SK-N-SH treated with all-trans-retinoic acid at 6 μM for 48 hours (cell line): ENCODE measurements at regions not wholly inside any gene's neighbourhood (a gene's known extent, or its start where the extent isn't known, plus 50 kb on each side); places are given as distances from the start of the nearest gene placed in this dataset.

Experiments used
- ARNTL ChIP-seq: fragments of 450-650 bp; formaldehyde crosslinking; IDR thresholded peaks from 2 replicates; pipeline ENCODE4 v1.5.0; 2020; ENCODE audit warnings: low read depth, mild to moderate bottlenecking, moderate library complexity, borderline replicate concordance
- CREB5 ChIP-seq: fragments of 250-450 bp; sonication (Bioruptor Pico); IDR thresholded peaks from 2 replicates; pipeline ENCODE4 v1.5.1; 2020; ENCODE audit warnings: low read depth, mild to moderate bottlenecking, moderate library complexity
- CSRNP3 ChIP-seq: fragments of 250-450 bp; sonication (Bioruptor Pico); IDR thresholded peaks from 2 replicates; pipeline ENCODE4 v1.5.1; 2021; ENCODE audit warnings: mild to moderate bottlenecking, moderate library complexity
- ESRRG ChIP-seq: fragments of 250-450 bp; sonication (Bioruptor Pico); IDR thresholded peaks from 2 replicates; pipeline ENCODE4 v1.6.1; 2021; ENCODE audit warnings: mild to moderate bottlenecking
- OSR1 ChIP-seq: fragments of 250-450 bp; sonication (Bioruptor Pico); IDR thresholded peaks from 2 replicates; pipeline ENCODE4 v1.8.0; 2022; ENCODE audit warnings: moderate library complexity, mild to moderate bottlenecking, inconsistent platforms
- PATZ1 ChIP-seq: fragments of 250-450 bp; sonication (Bioruptor Pico); IDR thresholded peaks from 2 replicates; pipeline ENCODE4 v1.8.0; 2020; ENCODE audit warnings: mild to moderate bottlenecking, moderate library complexity, borderline replicate concordance
- TSHZ2 ChIP-seq: fragments of 250-450 bp; sonication (Bioruptor Pico); IDR thresholded peaks from 2 replicates; pipeline ENCODE4 v1.5.0; 2020; ENCODE audit warnings: mild to moderate bottlenecking, moderate library complexity
- ZFP3 ChIP-seq: fragments of 250-450 bp; sonication (Bioruptor Pico); IDR thresholded peaks from 2 replicates; pipeline ENCODE4 v1.5.0; 2020; ENCODE audit warnings: mild to moderate bottlenecking, moderate library complexity
- ZFP30 ChIP-seq: fragments of 450-650 bp; formaldehyde crosslinking; IDR thresholded peaks from 2 replicates; pipeline ENCODE4 v1.5.0; 2022; ENCODE audit warnings: mild to moderate bottlenecking, moderate library complexity
- ZNF70 ChIP-seq: fragments of 450-650 bp; formaldehyde crosslinking; IDR thresholded peaks from 2 replicates; pipeline ENCODE4 v1.5.0; 2020; ENCODE audit warnings: mild to moderate bottlenecking, moderate library complexity

GRCh38 chr14:96959992-96960391 lies 162.8 kb downstream of the VRK1 start:
- TF ChIP-seq TSHZ2: no peak
- TF ChIP-seq ARNTL (CRISPR knock-in tag): no peak
- no peak for TF ChIP-seq ZFP30 (CRISPR knock-in tag)
- TF ChIP-seq CSRNP3 (CRISPR knock-in tag): no peak
- TF ChIP-seq CREB5: no peak
- no peak for TF ChIP-seq PATZ1 (CRISPR knock-in tag)
- TF ChIP-seq OSR1: no peak
- TF ChIP-seq ESRRG: no peak
- no peak for TF ChIP-seq ZFP3
- no peak for TF ChIP-seq ZNF70 (CRISPR knock-in tag)
